ENCODE measurements at regions not wholly inside any gene's neighbourhood (a gene's known extent, or its start where the extent isn't known, plus 50 kb on each side); places are given as distances from the start of the nearest gene placed in this dataset.

DNA sequence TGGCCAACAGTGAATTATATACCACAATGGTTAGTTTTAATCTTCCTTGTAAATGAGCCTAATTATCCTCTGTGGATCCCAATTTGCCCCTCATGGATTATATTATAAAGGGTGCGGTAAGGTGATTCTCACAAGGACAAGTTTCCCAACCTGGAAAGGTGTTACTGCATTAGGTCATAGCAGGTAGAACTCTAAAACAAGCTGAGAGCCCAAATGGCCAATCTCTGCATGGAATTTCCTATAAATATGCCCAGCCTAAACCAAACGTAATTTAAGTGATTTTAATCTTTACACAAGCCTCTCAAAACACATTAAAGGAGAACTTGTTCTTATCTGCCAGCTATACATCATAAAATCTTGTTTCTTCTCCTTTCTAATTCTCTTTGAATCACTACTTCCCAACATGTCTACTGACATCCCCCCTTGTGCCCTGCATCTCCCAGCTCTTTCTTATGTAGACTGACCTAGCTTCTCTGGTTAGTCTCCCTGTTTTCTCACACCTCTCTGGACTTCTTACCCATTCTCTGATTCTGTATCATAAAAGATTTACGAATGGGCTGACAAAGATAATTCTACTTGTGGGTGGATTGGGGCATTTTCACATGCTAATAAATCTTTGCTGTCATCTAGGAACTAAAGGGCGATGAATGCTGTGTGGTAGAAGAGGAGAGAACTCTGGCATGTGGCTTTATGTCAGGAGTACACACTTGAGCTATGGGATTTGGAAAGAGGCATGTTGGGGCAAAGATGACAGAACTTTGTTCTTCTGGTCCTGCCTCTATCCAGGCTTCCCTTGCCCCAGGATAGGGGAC lies 94.3 kb upstream of the PGRMC2 start:
- no peak for DNase-seq

DNA sequence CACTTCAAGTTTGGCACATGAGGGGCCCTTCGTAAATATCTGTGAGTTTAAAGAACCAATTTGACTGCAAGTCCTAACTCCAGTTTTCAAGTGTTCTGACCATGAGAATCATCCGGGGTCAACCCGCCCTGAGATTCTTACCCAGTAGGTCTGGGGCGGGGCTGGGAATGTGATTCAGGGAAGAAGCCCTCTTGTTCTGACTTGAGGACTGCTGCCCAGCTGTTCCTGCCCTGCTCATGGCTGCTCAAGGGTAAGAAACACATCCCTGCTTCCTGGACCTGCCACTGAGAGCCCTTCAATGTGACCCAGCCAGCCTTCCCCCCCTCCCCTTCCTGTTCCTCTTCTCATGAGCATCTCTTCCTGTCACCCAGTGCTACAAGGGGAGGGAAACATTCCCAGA lies 92.7 kb upstream of the PGRMC2 start:
- no peak for DNase-seq

DNA sequence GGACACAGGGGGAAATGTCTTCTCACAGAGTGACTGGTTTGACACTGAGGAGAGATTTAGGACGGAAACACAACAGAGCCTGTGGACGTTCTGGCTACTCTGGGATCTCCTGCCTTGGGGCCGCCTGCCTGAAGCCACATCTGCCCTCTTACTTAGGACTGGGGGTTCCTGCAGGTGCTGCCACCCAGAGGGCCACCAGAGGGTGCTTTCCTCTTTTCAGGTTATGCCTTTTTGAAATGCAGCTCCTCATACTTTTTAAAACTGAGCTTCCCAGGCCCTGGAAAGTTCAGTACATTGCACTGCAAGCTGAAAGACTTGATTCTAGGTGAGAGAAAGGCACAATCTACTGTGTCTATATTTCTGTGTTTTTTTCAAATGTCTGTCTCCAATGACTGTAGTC lies 92.2 kb upstream of the PGRMC2 start:
- no peak for DNase-seq

DNA sequence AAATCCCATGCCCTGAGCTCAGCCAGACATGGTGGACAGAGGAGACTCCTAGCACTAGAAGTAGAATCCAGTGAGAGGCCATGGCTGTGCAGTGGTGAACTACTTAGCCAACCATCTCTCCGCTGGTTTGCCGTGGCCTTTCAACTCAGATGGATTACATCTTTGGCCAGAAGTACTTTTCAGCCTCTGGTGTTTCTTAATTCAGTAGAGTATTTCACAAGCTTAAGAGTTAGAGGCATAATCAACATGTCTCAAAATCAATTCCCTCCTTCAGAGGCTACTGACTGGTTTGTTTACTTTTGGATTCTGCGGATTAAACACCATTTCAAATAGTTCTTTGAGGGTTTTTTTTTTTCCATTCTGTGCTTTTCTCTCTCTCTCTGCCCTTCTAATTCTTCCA lies 91.1 kb upstream of the PGRMC2 start:
- DNase-seq: no peak

DNA sequence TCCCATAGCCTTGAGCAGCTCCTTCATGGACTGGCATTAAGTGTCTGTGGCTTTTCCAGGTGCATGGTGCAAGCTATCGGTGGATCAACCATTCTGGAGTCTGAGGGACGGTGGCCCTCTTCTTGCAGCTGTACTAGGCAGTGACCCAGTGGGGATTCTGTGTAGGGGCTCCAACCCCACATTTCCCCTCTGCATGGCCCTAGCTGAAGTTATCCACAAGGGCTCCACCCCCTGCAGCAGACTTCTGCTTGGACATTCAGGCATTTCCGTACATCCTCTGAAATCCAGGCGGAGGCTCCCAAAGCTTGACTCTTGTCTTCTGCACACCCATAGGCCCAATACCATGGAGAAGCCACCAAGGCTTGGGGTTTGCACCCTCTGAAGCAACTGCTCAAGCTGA lies 89.3 kb upstream of the PGRMC2 start:
- no peak for DNase-seq

DNA sequence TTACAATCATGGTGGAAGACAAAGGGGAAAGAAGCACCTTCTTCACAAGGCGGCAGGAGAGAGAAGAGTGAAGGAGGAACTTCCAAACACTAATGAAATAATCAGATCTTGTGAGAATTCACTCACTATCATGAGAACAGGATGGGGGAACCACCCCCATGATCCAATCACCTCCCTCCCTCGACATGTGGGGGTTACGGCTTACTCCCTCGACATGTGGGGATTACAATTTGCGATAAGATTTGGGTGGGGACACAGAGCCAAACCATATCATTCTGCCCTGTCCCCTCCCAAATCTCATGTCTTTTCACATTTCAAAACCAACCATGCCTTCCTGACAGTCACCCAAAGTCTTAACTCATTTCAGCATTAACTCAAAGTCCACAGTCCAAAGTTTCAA lies 88.7 kb upstream of the PGRMC2 start:
- no peak for DNase-seq

DNA sequence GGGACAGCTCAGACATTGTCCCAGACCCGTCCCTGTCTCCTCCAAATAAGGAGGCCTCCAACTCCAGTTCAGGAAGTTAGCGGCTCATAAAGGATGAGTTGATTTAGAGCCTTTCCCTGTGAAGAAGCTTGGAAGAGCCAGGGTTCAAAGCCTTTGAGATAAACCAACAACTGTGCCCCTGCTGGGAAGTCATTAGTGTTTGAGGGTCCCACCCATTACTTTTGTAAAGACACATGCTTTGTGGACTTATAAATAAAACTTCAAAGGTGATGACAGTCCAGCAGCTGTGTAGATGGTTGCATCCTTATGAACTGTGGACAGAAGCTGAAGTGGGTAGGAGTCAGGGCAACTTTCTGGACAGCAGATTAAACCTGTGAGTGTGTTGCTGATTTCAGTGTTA lies 86.0 kb upstream of the PGRMC2 start:
- DNase-seq: no peak

DNA sequence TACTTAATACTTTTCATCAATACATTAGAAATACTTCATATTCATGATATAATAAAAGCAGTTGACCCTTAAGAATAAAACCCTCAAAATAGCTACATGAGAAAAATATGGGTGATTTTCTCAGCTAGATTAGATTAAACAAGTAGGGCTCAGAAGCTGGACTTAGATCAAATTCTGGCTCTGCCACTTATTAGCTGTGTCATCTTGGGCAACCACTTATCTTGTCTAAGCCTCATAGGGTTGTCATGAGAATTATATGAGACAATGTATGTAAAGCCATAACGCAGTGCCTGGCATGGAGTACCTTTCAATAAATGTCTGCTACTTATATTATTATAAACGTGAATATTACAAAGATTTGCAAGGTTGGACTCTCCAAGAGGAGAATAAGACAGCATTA lies 84.3 kb upstream of the PGRMC2 start:
- DNase-seq: no peak

DNA sequence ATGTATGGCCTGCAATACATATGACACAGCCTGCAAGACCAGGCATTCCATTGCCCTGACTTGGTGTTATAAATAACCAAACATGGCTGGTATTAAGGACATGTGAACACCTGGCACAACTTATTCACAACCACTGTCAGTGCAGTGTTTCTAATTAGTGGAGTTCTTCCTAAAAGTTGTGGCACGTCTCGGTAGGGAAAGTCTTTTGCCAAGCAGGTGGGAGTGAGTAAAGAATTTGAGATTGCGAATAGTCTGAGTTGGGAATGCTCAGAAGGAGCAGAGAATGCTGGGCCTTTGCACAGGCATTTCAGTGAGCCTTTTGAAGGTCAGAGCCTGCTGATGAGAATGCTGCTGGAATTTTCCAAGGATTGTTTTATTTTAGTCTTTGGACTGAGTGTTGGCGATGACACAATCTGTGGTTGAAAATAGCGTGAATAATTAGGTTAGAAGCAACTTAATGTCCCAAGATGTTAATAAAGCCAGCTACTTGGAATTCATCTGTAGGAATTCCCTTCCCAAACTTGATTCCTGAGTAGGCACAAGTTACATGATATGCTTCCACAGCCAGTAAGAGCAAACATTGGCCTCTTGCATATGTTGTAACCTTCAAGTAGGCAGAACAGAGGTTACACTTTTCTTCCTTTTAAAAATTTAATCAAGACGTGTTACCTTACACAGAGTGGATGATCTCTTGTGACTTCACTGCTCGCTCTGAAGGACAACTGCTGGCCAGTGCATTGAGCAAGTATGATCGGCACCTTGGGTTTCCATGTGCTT lies 83.6 kb upstream of the PGRMC2 start:
- DNase-seq: no peak

DNA sequence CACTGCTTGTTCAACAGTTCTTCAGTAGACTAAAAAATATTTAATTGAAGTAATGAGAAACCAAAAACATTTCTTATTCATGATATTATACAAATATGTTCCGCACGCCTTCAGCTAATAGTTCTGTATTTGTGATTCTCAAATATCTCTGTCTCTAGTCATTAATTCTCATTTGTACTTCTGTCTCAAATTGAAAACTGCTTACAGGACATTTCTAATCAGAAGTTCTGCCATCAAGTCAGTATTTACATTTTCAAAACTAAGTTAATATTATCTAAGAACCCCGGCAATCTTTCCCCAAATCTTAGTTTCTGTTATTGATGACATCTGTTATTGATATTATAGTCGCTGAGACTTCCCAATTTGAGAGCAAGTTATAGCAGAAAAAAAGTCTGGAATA lies 78.6 kb upstream of the PGRMC2 start:
- DNase-seq: no peak

DNA sequence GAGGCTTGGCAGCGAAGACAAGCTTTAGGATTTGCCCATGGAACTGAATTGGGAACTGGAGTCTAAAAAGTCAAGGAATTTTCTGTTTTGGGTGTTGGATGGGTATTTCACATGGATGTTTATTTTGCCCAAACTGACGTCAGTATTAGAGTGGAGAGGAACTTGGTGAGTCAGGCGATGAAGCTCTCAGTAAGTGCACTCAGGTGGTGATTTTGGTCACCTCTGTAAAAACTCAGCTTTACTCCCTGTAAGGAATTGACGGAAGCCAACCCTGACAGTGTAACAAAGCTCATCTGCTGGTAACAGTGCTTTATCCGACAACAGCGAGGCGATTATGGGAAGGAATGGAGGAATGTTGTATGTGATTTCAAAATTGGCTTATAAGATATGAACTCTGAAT lies 77.0 kb upstream of the PGRMC2 start:
- DNase-seq: no peak

DNA sequence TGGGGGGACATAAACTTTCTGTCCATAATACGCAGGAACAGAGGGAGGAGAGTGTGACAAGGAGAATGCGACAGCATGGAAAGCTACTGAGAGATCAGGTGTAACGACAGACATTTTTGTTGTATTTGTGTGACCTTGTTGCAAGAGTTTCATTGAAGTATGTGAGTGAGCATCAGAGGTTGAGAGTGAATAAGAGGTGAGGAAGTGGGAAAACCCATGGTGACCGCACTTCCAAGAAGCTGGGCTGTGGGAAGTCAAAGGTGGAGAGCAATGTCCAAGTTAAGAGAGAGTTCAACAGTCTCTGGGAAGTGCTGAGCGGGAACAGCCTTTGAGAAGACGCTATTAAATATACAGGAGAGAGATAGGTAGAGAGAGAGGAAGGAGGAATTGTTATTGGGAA lies 76.4 kb upstream of the PGRMC2 start:
- no peak for DNase-seq

DNA sequence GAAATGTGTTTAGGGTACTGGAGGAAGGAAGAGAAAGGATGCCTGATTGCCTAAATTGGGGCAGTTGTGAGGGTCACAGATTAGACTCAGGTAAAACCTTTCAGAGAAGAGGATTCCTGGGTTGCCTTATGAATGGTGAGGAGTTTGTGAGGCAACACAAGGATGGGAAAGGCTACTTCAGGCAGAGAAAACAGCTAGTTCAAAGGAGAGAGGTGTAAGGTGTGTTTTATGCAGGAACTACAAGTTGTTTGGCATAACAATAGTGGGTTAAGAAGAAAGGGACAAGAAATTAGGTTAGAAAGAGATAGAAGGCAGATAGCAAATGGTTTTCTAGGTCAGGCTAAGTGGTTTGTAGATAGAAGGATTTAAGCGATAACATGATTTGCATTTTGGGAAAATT lies 75.1 kb upstream of the PGRMC2 start:
- DNase-seq: no peak

DNA sequence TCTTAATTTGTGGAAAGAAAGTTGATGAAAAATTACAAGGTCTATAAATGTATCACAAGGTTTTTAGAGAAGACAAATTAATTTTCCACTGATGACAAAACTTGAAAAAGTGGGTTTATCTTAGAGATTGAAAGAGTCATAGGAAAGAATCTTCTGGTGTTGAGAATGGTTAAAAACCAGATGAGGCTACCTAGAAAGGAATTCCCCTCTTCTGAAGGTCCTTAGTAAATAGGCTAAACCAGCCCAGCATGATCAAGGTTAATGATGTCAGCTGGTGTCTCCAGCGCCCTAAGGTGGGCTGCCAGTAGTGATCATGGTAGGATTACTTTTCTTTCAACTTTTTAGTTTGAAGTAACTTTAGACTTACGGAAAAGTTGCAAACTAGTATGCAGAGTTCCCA lies 71.8 kb upstream of the PGRMC2 start:
- no peak for DNase-seq

DNA sequence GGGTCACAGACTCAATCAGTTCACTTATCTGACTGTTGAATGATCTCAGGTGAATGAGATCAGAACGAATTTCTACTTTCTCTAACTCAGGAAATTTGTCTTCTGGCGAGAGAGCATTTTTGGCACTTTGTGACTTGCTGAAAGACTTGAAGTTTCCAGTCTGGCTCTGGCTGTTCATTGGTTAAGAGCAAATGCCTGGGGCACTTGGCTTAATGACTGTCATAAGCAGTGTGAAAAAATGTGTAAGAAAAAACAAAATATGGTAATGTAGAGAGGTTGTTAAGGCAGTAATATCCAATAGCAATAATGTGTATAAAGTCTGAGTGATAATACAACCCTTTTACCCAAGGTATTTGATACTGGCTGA lies 71.3 kb upstream of the PGRMC2 start:
- no peak for DNase-seq

DNA sequence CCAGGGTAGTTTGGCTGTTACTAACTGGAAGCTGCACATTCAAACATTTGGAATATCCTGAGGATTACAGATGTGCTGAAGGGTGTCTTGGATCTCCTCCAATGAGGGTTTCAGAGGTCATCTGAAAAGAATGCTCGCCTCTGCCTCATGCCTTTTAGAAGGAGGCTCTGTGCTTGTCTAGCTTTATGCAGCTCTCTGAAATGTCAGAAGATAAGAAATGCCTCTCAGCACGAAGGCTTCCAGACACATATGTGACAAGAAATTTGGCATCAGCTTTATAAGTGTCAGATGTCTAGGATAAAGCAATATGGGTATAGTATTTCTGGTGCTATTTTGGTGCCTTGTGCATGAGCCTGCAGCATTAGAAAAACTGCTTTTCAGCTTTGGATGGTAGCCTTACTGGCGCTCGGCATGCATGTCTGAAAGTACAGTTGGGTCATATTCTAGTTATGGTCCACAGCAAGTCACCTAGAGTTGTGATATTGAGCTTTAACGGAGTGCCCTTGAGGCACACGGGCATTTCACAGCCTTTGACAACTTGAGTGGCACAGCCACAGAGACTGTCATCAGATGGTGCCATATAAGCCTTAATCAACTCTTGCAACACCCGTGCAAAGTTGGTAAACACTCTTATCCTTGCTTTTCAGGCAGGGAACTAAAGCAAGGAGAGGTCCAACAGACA lies 70.8 kb upstream of the PGRMC2 start:
- no peak for DNase-seq

DNA sequence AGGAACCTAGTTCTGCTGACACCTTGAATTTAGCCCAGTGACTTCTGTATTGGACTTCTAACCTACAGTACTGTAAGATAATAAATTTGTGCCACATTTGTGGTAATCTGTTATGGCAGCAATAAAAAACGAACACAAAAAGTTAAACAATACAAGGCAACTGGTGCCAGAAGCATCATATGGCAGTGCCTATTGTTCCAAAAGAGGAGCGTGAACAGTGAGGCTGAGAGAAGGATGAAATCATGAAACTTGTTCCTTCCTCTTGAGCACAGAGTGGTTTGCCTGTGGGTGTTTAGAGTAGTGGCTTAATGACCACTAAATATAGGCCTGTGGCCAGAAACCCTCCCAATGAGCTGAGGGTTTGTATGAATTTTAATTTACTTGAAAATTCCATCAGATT lies 69.7 kb upstream of the PGRMC2 start:
- no peak for DNase-seq

DNA sequence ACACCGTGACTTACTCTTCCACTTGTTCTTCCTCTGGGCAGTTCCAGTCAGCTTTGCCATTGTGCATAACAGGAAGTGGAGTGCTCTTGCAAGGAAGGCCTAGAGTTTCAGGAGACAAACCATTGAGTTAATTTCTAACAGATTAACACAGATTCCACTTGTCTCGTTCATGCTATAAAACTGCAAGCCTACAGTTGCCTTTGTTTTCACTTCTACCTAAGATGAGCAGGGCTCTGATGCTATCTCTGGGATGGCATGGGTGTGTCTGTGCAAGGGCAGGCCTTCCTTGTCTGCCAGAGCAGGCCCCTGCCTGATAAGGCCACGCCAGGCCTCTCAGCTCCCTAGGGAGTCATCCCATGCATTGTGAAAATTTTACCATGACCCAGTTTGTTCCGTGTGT lies 67.7 kb upstream of the PGRMC2 start:
- DNase-seq: no peak

DNA sequence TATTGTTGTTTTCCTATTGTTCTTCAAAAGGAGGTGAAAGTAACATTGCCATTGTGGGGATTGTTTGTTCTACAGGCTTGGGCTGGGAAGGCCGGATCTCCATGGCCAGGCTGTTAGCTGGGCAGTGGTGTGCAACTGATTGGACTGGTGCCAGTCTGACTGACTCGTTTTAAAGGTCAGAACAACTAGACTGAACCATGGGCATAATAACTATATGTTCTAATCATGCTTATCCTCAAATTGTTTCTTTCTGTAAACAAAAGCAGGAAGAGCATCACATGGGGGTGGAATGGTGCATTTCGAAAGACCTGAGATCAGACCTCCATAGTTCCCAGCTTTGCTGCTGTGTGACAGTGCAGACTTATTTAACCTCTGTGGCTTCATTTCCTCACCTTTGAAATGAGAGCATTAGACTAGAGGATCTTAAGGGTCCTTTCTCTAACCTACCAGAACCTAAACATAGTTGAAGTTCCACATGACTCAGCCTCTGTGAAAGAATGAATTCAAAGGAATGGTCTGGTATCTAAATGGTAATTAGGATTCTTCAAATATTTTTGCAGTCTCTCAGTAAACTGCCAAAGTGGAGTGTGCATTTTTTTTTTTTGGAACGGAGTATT lies 66.7 kb upstream of the PGRMC2 start:
- no peak for DNase-seq

DNA sequence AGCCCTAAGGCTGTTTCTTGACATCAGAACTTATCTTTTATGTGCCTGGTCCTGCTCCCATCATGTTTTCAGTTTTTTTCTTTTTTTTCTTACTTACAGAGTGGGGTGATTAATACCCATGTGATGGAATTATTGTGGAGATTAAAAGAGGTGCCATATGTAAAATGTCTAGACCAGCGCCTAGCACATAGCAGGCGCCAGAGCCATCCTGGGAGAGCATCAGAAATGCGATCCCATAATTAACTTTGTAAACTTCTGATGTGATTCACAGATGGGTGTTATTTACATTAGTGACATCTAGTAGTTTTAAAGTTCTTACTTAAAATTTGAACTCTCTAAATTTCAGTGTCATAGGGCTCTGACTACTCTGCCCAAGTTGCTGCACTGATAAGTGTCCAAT lies 66.2 kb upstream of the PGRMC2 start:
- DNase-seq: no peak

DNA sequence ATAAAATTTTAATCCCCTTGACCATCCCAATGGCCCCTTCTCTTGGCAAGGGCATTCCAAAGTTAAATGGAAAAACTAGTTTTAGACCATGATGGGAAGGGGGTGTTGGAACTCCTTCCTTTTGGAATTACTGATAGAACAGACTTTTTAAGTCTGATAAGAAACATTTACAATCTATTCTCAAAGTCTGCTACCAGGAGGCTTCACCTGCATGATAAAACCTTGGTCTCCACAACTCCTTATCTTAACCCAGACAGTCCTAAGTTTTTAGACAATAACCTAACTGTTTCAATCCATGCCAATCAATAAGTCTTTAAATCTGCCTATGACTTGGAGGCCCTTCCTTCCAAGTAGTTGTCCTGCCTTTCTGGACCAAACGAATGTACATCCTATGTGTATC lies 63.9 kb upstream of the PGRMC2 start:
- no peak for DNase-seq

DNA sequence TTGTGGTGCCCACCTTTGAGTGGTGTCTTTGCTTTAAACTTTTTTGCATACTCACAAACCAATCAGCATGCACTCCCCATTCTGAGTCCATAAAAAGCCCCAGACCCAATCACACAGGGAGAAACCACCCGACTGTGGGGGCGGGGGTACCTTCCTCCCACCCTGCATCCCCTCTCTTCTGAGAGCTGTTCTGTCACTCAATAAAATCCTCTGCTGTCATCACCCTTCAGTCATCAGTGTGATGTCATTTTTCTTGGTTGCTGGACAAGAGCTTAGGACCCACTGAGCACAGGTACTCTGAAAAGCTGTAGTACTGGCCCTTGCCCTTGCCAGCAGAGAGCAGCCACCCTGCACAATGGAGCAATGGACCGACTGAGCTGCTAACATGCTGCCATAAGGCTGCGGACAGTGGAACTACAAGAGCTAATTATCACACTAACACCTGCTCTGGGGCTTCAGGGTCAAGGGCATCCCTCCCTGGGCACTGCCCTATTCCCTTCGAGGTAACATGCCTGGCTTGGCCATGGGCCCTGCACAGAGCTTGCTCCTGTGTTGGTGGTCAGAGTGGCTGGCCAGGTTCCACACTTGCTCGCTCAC lies 62.9 kb upstream of the PGRMC2 start:
- DNase-seq: no peak

DNA sequence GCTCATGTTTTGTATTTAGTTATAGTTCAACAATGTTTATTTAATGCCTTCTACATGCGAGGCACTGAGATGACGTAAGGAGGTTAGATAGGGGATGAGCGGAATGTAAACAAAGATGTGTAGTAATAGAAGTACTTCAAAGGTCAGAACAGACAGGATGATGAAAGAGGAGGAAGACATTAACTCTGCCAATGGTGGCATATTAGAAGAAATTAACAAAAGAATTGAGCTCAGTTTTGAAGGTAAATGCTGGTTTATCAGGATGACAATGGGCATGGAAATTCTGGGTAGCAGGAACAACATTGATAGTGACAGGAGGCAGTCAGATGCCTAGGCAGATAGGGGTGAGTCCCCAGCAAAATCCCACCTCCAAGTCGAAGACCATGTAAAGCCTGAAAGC lies 62.3 kb upstream of the PGRMC2 start:
- DNase-seq: no peak
